Stomach (tissue), 8 donors: ENCODE measurements at regions not wholly inside any gene's neighbourhood (a gene's known extent, or its start where the extent isn't known, plus 50 kb on each side); places are given as distances from the start of the nearest gene placed in this dataset.

Experiments
- DNase-seq, 2 donors: peaks; one replicate each; pipeline versions ENCODE4 v3.0.0 to v3.0.0-alpha.2; 2013 to 2019
- H3K27ac ChIP-seq, 5 donors: fragments of 200-600 bp in 4 of 5; sonication (generic) in 4 of 5; one replicate each; pipeline ENCODE4 v1.5.1; 2013 to 2019; ENCODE audit warnings: mild to moderate bottlenecking in 1 of 5, moderate library complexity in 1 of 5
- H3K27me3 ChIP-seq, 3 donors: fragments of 200-600 bp; sonication (generic); one replicate each; pipeline ENCODE4 v1.5.1; 2017 to 2019; ENCODE audit warnings: mixed run types in 1 of 3
- H3K36me3 ChIP-seq, 4 donors: fragments of 200-600 bp; sonication (generic); 1 replicate in 3 of 4; 2 replicates in 1 of 4; pipeline ENCODE4 v1.5.1; 2016 to 2019
- H3K4me1 ChIP-seq, 4 donors: fragments of 200-600 bp; sonication (generic); one replicate each; pipeline ENCODE4 v1.5.1; 2016 to 2019
- H3K4me3 ChIP-seq, 4 donors: fragments of 200-600 bp; sonication (generic) in 3 of 4; one replicate each; pipeline ENCODE4 v1.5.1; 2016 to 2019; ENCODE audit warnings: mild to moderate bottlenecking in 1 of 4
- H3K9me3 ChIP-seq, 4 donors: fragments of 200-600 bp; sonication (generic); one replicate each; pipeline ENCODE4 v1.5.1; 2016 to 2019
- EP300 ChIP-seq: sonication (generic); formaldehyde crosslinking; IDR thresholded peaks from one replicate; pipeline ENCODE4 v1.6.1; 2017; ENCODE audit warnings: antibody characterized with exemption
- POLR2A ChIP-seq, 4 donors: fragments of 450-650 bp; IDR thresholded peaks; one replicate each; pipeline ENCODE4 v1.6.1; 2016; ENCODE audit warnings: antibody characterized with exemption in 4 of 4, control low read depth in 2 of 4, mild to moderate bottlenecking in 1 of 4, moderate library complexity in 1 of 4
- POLR2AphosphoS5 ChIP-seq, 3 donors: sonication (generic); formaldehyde crosslinking; IDR thresholded peaks; one replicate each; pipeline ENCODE4 v1.6.1; 2016; ENCODE audit warnings: antibody characterized with exemption in 3 of 3
- WGBS, 5 donors: extraction: QIAGEN DNeasy Blood & Tissue Kit in 3 of 5; methylation state at CpG; one replicate each; pipeline versions ENCODE4 v1.1.5 to v1.1.7; 2013 to 2018; 5-methylcytosine and 5-hydroxymethylcytosine counted together
- intact Hi-C: fragments of 100-400 bp; cut with DNase I; formaldehyde crosslinking; loops from one replicate; pipeline ENCODE4 v1.15.1; 2023; ENCODE audit warnings: low total_unique reads
- TF ChIP-seq, protein P1 (sequence below), 7 experiments: fragments of 450-650 bp in 4 of 7; fragments of 200-600 bp in 3 of 7; sonication (generic) in 3 of 7; IDR thresholded peaks; one replicate each; pipeline ENCODE4 v1.5.1; 2016 to 2019; ENCODE audit warnings: antibody characterized with exemption in 7 of 7, control low read depth in 2 of 7, mild to moderate bottlenecking in 1 of 7
- donor health status: healthy with polysubstance abuse.
- donor health status: Bipolar disorder and iron deficiency.
- donor health status: healthy.

- Histone ChIP-seq H3K9me3 (no peaks in the 10 kb centered on the region), H3K27me3 (no peaks in the 10 kb centered on the region), H3K36me3 (no peaks in the 10 kb centered on the region), H3K4me3 (no peak overlapping the region), H3K27ac (no peak overlapping the region), H3K4me1 (no peaks in the 10 kb centered on the region)
- TF ChIP-seq POLR2A (IDR thresholded peaks at IDR 0.05) (no peak), POLR2AphosphoS5 (IDR thresholded peaks at IDR 0.05) (no peak), EP300 (no peak)
- TF ChIP-seq, protein P1, sequence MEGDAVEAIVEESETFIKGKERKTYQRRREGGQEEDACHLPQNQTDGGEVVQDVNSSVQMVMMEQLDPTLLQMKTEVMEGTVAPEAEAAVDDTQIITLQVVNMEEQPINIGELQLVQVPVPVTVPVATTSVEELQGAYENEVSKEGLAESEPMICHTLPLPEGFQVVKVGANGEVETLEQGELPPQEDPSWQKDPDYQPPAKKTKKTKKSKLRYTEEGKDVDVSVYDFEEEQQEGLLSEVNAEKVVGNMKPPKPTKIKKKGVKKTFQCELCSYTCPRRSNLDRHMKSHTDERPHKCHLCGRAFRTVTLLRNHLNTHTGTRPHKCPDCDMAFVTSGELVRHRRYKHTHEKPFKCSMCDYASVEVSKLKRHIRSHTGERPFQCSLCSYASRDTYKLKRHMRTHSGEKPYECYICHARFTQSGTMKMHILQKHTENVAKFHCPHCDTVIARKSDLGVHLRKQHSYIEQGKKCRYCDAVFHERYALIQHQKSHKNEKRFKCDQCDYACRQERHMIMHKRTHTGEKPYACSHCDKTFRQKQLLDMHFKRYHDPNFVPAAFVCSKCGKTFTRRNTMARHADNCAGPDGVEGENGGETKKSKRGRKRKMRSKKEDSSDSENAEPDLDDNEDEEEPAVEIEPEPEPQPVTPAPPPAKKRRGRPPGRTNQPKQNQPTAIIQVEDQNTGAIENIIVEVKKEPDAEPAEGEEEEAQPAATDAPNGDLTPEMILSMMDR (IDR thresholded peaks at IDR 0.05): no peak
- intact Hi-C loops: no loop called here
- no peak for DNase-seq
Measured at GRCh38 chr5:102036927-102037326, 259.2 kb downstream of the SLCO4C1 start.

DNA sequence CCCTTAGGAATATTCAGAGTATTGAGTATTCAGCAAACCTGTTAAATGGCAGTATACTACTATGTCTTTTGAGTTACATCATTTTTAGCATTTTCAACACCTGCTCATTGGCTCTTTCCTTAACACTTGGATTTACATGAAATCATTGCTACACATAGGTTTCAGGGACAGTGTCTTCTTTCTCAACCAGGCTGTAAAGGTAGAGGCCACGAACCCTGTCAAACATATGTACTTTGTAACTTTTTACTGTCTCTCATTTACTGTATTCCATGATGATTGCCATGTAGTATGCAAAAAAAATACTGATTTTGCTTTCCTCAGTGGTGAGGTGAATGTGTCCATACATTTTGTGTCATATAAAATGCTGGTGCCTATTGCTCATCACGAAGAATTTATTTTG lies 264.4 kb downstream of the SLCO4C1 start:
- intact Hi-C loops: no loop called here
- Histone ChIP-seq H3K4me1 (no peaks in the 10 kb centered on the region), H3K27me3 (no peaks in the 10 kb centered on the region), H3K4me3 (no peak overlapping the region), H3K36me3 (no peaks in the 10 kb centered on the region), H3K9me3 (no peaks in the 10 kb centered on the region), H3K27ac (no peak overlapping the region)
- TF ChIP-seq EP300: no peak
- TF ChIP-seq, protein P1 (IDR thresholded peaks at IDR 0.05): no peak
- TF ChIP-seq POLR2AphosphoS5 (IDR thresholded peaks at IDR 0.05): no peak
- no peak for TF ChIP-seq POLR2A (IDR thresholded peaks at IDR 0.05)
- DNase-seq: no peak
- 67 to 85% (median 81%) methylated on average over 2 of the region's 2 CpGs for WGBS, 5 donors

DNA sequence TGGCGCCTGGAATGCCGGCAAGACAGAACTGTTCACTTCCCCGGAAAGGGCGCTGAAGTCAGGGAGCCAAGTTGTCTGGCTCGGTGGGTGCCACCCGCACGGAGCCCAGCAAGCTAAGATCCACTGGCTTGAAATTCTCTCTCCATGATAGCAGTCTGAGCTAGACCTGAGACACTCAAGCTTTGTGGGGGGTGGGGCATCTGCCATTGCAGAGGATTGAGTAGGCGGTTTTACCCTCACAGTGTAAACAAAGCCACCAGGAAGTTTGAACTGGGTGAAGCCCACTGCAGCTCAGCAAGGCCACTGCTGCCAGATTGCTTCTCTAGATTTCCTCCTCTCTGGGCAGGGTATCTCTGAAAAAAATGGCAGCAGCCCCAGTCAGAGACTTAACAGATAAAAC lies 277.4 kb downstream of the SLCO4C1 start:
- no peaks in the 10 kb centered on the region for H3K9me3 ChIP-seq
- H3K4me1 ChIP-seq: no peaks in the 10 kb centered on the region
- H3K36me3 ChIP-seq: no peaks in the 10 kb centered on the region
- TF ChIP-seq POLR2AphosphoS5 (IDR thresholded peaks at IDR 0.05) (no peak), EP300 (no peak), POLR2A (IDR thresholded peaks at IDR 0.05) (no peak)
- TF ChIP-seq, protein P1 (IDR thresholded peaks at IDR 0.05): no peak
- intact Hi-C loops: no loop called here
- H3K27me3 ChIP-seq: no peaks in the 10 kb centered on the region
- 76 to 90% (median 83%) methylated on average over 5 to 8 of the region's 8 CpGs for WGBS, 5 donors
- H3K27ac ChIP-seq: no peak overlapping the region
- H3K4me3 ChIP-seq: no peak overlapping the region
- no peak for DNase-seq

- Histone ChIP-seq H3K9me3 (no peaks in the 10 kb centered on the region), H3K27me3 (no peaks in the 10 kb centered on the region), H3K27ac (no peak overlapping the region), H3K36me3 (no peaks in the 10 kb centered on the region), H3K4me1 (no peaks in the 10 kb centered on the region), H3K4me3 (no peak overlapping the region)
- intact Hi-C loops: no loop called here
- TF ChIP-seq POLR2AphosphoS5 (IDR thresholded peaks at IDR 0.05): no peak
- TF ChIP-seq POLR2A (IDR thresholded peaks at IDR 0.05): no peak
- TF ChIP-seq EP300: no peak
- TF ChIP-seq, protein P1 (IDR thresholded peaks at IDR 0.05): no peak
- DNase-seq: no peak
- 66 to 89% (median 70%) methylated on average over 5 to 7 of the region's 7 CpGs for WGBS, 5 donors
Measured at GRCh38 chr5:102018279-102018678, 277.8 kb downstream of the SLCO4C1 start.
